GM18511 (cell line): ENCODE measurements at regions not wholly inside any gene's neighbourhood (a gene's known extent, or its start where the extent isn't known, plus 50 kb on each side); places are given as distances from the start of the nearest gene placed in this dataset.

ENCODE experiments used
- ATAC-seq: cut with Tn5 transposase; IDR thresholded peaks from one replicate; pipeline ENCODE4 v1.9.1; 2021; ENCODE audit warnings: mild to moderate bottlenecking, moderate library complexity; ENCODE audit not compliant: unreplicated experiment

DNA sequence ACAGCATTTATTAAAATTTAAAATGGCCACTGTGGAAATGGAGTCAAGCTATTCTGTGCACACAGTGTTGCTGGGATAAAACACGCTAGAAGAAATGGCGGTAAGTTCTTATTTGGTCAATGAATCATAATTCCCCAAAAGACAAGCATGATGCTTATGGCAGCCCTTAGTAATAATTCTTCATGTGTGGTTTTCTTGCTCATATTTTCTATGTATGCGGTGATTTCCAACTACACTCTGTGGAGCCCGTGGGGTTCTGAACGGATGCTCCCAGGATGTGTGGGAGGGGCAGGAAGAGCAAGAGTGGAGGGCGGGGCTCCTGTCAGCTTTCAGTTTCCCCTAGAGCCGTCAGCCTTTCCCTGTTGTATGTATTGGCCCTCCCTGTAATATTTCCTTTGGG lies 91.7 kb upstream of the RMDN2 start:
- ATAC-seq: no peak

DNA sequence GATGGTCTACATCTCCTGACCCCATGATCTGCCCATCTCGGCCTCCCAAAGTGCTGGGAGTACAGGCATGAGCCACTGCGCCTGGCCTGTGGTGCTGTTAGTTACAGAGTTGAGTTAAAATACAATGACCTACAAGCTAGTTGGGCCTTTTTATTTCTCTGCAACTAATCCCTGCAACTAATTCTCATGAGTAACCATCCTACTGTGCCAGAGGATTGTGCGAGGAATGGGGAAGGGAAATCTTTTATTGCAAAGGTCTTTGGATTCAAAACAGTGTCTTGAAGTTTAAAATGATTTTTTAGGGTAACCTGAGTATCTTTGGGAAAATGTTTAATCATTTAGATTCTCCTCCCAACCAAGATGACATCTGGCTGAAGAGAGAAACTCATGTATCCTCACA lies 88.8 kb upstream of the RMDN2 start:
- no peak for ATAC-seq

DNA sequence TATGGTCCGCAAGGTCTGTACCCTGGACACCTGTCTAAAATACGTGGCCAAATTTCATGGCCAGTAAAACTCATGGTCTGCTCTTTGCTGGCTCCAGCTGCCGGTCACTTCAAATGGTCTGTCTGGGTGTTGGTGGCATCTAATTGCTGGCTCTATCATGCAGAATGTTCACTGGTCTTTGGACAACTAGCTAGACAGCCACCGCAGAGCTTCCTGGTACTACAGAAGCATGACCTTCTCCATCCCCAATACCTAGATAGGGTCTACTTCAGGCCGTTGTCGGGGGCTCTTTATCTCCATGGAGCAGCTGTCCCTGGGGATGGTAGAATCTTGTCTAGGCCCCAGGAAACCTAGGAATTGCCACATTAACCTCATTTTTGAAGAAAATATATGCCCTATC lies 88.4 kb upstream of the RMDN2 start:
- no peak for ATAC-seq

DNA sequence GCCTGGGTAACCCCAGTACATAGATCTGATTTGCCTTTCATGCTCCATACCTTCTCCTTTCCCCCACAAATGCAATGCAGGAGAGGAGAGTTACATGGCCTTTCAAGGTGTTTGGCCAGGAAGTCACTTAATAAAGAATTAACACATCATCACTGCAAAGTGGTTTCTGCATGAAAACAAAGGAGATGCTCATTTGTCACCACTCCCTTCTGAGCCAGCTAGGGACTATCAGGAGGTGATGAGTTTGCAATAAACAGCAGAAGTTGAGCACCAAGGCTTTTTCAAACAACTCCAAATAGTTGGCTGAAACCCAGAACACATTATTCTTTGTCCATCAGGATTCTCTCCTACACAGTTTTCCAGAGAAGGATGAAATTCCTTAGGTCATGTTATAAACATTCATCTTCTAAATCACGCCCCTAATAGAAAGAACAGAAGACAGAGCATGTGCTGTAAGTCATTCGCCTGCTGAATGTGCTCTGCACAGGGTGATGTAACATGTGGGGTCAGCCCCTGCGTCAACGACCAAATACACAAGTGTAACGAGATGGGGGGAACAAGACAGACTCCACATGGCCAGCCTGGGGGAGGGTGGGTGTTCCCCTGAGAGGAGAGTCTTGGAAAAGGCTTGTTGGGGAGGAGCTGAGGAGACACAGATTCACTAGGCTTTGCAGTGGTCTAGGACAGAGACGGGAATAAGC lies 87.3 kb upstream of the RMDN2 start:
- no peak for ATAC-seq

DNA sequence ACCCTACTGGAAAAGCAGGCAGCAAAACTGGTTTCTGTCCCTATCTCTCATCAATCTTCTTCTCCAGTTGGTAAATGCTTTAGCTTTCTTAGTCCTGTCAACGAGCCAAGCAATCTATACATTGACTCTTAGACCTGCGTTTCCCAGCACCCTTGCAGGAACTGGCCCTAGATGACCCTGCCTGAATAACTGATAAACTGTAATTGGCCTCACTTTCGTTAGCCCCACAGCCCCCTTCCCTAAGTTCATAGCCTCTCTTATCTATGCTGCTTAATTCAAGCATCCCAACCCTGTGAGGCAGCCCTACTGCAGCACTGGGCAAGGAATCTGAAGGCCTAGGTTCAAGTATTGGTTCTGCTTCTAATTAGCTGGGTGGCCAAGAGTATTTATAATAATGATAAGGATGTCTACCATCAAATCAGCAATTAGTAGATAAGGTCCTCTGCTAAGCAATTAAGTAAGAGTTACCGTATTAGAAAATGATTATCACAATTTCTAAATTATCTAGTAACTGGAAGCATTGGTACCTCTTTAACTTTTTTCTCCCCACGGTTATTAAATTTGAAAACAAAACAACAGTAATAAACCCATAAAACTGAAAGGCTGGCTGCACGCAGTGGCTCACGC lies 86.4 kb upstream of the RMDN2 start:
- ATAC-seq: no peak

DNA sequence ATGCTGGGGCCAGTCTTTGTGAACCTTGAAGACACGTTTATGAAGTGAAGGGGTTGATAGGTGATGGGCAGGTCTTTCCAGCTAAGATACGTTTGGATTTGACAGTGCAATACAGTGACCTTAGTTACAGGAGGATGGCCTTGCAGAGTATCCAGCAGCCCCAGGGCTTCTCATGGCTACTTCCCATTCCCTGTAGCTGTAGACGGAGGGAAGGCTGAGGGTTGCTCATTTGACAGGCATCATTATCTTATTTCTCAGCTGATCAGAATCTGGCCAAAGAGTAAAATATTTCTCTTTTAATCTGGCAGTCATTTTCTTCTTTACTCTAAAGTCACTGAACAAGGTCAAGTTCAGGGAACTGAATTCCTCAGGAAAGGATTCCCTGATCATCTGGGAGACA lies 85.1 kb upstream of the RMDN2 start:
- ATAC-seq: no peak

DNA sequence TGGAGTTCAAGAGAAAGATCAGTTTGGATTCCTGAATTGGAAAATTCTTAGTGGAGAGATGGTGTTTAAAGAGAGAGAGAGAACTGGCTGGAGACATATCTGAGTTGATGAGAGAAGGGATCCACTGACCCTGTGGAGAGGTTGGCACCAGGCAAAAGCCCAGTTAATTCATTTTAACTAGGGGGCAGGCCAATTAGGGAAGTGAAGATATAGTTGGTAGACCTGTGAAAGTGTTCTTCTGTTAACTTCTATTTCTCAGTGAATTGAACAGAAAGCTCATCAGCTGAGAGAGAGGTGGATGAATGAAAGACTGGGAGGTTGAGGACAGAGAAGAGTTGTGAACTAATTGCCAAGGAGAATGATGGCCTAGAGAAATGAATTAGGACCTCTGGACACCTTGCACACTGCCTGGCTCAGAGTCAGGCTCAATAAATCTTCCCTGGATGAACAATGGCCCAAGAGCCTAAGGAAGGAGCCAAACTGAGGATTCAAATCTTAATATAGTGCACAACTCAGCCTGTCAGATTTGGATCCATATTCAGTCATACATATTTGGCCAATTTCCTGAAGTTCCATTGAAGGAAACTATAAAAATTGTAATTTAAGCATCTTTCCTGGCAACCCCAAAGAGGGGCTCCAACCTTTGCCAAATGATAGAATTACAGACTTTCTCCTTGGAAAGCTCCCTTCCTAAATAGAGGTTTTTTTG lies 82.2 kb upstream of the RMDN2 start:
- no peak for ATAC-seq

DNA sequence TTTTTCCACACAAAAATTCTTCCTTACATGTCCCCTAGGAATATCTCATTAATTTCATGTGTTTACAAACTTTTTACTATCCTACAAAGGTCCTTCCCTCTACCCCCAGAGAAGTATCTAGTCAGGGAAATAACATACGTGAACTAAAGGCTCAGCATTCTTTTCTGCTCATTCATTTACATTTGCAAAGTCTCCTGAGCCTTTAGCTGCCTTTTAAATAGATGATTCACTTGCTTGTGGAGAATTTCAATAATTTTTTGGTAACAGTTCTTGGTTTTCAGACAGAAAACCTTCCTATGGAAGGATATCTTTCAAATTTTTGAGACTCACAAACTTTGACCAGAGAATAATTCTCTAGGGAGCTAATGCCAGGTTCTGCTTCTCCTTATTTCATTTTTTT lies 81.5 kb upstream of the RMDN2 start:
- no peak for ATAC-seq

DNA sequence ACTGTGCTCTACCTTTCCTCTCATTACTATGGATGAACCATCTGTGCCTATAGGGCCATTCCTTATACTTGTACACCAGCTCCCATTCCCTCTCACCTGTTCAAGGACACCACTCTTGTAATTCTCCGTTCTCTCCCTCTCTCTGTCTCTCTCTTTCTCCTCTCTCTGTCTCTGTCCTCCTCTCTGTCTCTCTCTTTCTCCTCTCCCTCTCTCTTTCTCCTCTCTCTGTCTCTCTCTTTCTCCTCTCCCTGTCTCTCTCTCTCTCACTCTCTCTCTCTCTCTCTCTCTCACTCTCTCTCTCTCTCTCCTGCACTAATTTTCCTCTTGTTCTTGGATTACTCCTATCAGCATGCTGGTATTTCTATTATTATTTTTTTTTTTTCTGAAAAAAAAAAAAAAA lies 78.9 kb upstream of the RMDN2 start:
- no peak for ATAC-seq

DNA sequence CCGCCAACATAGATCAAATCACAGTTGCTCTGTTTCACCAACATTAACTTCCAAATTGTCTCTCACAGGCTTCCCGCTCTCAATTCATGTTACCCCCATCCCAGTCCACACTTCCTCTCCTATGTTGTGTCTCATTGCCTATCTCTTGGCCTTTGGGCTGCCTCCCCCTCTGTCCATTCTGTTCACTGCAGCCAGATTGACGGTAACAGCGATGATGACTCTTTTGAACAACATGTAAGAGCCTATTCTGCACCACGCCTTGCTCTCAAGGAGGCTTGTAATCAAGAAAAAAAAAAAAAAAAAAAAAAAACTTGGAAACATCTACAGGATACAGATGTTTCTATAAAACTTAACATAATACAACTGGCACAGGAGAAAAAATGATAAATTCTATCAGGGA lies 77.3 kb upstream of the RMDN2 start:
- ATAC-seq: no peak

DNA sequence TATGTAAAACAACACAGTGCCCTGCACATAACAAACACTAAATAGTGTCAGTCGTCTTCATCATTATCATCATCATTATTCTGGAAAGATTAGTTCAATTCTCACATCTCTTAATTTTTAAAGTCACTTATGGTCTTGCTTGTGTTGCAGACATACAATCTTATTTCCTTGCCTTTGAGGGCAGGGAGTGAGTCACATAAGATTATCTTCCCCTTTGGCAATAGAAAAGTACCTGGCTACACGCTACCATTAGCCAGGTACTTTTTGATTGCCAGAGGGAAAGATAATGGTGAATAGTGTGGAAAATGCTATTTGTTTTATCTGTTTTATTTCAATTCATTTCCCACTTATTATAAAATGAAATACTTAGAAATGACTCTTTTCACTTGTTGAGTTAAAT lies 76.6 kb upstream of the RMDN2 start:
- no peak for ATAC-seq

DNA sequence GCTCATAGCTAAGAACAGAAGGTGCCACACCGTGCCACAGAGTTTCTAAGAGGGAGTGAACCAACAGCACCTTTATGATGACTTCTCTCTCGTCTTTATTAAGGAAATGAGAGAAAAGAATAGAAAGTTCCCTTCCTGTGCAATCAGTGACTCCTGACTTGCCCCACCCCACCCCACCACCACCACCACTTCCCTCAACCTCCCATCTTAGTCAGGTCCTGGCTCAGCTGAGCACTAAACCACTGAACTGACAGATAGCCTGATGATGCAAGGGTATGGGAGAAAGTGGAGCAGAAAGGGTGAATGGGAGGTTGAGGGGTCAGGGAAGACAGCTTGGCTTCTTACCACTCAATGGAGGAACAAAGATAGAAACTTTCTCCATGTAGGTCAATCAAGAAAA lies 75.2 kb upstream of the RMDN2 start:
- ATAC-seq: no peak

DNA sequence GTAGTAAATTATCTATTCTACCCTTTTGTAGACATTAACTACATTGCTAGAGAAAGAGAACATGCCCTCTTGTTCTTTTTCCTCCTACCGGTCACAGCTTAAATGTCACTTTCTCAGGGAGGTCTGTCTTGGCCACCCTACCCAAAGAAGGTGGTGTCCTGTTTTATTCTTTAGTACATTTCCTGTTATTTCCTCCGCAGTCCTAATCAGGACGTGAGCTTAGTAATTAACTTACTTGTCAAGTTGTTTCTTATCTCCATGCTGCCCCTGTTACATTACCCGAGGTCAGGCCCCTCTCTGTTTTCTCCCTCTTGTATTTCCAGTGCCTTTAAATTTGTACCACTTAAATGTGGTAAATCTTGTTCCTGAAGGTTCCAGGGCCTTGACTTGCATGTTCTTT lies 73.7 kb upstream of the RMDN2 start:
- ATAC-seq: peak; percentile 57

DNA sequence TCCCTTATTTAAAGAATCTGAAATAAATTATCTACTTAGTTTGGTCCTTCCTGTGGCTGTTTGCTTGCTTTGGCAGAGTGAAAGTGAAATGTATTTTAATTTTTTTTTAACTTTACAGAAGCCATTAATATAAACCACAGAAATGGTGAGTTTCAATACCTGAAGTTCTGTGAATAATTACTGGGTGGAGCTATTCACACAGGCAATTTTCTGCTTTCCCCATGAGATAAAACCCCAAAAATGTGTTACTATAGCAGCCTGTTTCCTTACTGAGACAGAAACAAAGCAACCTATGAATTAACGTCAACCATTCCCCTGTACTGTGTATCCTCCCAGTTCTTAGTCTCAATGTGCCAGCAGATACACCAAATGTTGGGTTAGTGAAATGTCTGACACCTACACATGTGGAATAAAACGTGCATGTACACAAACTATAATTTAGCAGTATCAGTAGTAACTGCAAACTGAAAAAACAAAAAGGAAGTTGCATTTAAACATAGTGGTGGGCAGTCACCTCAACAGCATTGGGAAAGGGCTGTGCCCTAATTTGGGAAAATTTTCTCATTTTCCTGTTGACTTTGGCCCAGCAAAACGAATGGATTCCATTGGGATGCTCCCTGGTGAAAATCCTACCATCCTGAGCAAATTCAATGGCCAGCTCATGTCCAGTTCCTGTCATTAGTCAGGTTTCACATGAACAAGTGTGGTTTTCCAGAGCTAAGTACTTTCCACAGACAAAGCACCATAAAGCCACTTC lies 73.1 kb upstream of the RMDN2 start:
- ATAC-seq: peak; percentile 87

DNA sequence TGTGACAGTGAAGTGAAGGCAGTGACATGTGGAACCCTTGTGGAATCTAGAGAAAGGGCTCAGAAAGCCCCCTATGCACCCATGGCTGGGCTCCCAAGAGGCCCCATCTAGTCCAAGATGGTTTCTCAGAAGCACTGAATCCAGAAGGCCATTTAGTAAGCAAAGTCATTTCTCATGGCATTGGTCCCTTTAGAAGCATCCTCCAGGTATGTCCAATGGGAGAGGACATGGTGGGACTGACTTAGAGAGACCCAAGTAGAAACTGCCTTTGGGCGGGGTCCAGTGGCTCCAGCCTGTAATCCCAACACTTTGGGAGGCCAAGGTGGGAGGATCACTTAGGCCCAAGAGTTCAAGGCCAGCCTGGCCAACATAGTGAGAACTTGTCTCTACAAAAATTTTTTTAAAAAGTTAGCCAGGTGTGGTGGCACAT lies 72.5 kb upstream of the RMDN2 start:
- no peak for ATAC-seq

DNA sequence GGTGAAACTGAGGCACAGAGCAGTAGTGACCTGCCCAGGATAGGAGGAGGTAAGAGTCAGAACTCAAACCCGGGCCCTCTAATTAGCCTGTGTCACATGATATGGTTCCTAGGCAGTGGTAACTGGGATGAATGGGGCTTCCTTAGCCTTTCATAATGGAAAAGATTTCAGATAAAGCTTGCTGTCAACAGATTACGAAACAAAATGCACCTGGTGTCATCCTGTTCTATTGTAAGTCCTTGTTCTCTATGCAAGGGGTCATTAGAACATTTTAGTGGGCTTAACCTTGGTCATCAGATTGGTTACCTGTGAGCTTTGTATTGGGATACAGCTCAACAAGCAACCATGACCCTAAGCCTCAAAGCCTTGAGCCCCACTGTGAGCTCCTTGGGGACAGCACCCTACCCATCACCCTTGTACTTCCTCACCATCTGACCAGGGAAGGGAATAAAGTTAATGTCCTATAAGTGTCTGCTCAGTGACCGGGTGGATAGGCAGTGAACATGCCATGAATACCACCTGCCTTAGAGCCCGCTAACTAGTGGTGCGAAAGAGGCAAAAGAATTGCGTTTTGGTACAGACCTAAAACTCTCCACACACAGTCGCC lies 70.3 kb upstream of the RMDN2 start:
- ATAC-seq: no peak

DNA sequence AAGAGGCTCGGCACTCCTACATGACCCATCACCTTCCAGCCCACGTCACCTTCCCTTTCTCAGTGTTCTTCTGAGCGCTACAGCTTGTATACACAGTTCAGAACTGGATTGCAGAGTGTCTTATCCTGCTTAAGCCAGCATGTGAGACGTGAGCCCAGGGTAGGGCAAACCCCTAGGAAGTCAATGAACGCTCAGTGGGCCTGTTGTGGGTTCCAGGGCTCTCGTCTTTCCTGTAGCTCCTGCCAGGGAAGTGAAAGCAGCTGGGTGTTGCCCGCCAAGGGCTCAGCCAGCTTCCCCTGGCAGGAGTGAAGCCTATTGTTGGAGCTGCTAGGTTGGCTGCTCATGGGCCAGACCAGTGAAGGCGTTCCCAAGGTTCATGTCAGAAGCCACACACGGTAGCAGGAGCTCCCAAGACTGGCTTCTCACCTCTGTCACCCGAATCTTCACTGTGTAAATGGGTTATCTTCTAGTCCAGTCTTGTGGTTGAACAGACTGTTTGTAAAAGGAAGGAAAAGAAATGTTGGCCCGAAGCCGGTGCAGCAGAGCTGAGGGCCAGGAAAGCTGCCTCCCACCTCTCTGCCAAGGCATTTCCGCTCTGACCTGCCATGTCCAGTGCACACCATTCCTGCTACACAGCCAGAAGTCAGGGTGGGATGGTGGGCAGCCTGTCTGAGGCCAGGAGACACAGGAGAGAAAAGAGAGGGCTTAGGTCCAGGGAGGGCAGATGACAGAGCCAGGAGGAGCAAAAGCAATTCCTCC lies 69.6 kb upstream of the RMDN2 start:
- ATAC-seq: no peak

DNA sequence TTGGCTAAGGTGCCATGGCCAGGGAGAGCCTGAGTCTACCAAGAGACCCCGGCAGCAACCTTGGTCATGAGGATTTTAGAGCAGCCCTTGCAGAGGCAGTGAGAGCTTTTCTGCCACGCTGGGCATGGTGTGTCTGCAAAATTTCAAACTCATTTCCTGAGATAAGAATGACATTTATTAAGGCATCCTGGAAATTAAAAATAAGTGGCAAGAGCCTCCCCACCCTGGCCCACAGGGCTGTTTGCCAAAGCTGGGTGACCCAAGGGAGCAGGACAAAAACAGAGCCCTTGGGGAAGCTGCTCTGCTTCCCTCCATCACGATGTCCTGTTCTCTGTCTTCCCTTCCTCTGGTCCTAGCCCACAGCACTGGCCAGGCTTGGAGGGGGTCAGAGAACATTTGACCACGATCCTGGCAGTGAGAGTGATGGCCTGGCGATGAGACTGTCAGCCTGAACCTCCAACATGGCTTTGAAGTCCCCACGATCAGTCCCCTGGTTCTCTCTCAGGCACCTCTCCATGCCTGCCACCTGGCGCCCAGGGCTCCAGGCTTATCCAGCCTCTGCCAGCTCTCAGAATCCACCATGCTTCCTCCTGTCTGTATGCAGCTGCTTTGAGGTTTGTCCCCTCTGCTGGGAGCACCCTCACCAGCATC lies 68.9 kb upstream of the RMDN2 start:
- no peak for ATAC-seq

DNA sequence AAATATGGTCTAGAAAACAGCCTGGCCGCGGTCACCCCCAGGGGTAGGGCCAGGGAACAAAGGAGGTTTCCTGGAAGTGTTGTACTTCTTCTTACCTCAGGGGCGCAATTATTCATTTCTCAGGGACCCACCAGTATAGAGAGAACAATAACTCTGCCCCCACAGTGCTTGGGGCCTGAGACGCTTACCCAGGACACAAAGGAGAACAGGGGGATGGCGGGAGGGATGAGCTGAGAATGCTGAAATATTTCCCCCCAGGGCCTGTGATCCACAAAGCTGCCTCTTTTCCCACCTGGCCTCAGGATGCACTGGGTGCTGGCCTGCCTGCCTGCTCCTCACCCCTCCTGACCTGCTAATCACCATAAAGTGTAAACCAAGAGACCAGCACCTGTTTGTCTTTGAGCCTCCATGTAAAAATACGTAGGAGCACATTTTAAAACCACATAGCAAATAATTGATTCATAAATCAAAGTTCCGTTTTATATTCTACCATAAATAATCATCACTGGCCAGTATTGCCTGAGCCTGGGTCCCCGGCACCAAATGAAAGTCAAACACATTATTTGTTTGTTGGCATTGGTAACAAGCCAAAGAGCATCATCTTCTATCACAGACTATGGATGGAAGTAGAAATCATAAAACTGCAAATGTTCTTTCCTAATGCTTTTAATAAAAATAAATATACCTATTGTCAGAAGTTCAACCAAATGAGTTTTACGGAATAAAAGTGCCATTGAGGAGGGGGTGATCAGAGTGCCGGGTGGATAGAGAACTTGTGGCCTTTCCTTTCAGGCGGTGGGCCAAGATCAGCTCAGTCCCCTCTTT lies 67.3 kb upstream of the RMDN2 start:
- no peak for ATAC-seq
